SH-SY5Y (cell line): ENCODE measurements at regions not wholly inside any gene's neighbourhood (a gene's known extent, or its start where the extent isn't known, plus 50 kb on each side); places are given as distances from the start of the nearest gene placed in this dataset.

Source experiments
- GATA2 ChIP-seq: IDR thresholded peaks from 2 replicates; pipeline ENCODE4 v1.6.1; 2011; ENCODE audit warnings: mild to moderate bottlenecking, low read depth, low read length
- GATA3 ChIP-seq: IDR thresholded peaks from 2 replicates; pipeline ENCODE4 v1.6.1; 2011; ENCODE audit warnings: low read depth, mild to moderate bottlenecking, low read length, moderate library complexity

DNA sequence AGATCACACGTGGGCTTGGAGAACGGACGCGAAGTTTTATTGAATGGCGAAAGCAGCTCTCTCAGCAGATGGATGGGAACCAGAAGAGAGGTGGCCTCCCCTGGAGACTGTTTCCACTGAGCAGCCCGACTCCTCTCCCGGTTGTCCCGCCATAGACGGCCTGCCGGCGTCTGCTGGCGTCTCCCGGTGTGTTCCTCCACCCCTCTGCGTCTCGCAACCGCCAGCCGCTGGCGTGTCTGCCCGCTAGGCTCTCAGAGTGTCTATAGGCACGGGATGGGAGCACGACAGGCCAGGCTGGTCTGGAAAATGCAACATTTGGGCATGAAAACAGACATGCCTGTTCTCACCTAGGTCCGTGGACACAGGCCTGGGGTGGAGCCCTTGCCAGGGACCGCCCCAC, 366.7 kb upstream of the SOX11 start:
- TF ChIP-seq GATA2 (no peak), GATA3 (no peak)
